ENCODE measurements at regions not wholly inside any gene's neighbourhood (a gene's known extent, or its start where the extent isn't known, plus 50 kb on each side); places are given as distances from the start of the nearest gene placed in this dataset.
A peak's percentile ranks its signal among the peaks of the same experiment; 100 is the strongest.
"Not testable (repeated sequence)": the region's sequence is repeated elsewhere in the genome, so short reads cannot be mapped to it uniquely, and the experiment has no call there.

DNA sequence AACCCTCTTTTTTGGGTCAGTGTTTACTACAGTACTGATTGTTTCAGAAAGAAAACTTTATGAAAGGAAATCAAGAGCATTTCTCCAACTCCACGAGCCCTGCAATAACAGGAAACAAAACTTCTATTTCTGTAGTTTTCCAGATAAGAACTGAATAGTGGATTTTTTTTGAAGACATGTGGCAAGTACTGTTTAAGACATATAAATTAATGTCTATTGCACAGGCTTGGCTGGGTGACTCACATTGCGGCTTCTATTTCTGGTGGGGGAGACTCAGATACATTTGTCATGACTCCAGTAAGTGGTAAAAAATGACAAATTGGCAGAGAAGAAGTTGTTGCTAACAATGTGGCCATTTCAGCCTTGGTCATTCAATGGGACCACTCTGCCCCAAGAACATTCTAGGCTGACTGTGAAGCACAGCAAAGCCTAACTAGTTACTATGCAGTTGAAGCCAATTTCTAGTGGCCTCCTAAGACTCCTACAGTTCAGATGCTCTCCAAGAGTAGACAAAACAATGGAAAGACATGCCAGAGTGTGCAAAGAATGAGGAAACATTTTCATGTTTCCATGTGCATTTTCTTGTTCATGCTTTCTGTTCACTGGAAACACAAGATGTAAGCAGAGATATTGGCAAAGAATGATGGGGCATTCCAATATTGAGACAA is 200.9 kb downstream of the EDN1 start:
- peak; percentile 74 for DNase-seq (ENCODE audit: low read depth)
- H3K4me3 ChIP-seq (ENCODE audit: low read depth, low read length), result no peak overlapping the region

DNA sequence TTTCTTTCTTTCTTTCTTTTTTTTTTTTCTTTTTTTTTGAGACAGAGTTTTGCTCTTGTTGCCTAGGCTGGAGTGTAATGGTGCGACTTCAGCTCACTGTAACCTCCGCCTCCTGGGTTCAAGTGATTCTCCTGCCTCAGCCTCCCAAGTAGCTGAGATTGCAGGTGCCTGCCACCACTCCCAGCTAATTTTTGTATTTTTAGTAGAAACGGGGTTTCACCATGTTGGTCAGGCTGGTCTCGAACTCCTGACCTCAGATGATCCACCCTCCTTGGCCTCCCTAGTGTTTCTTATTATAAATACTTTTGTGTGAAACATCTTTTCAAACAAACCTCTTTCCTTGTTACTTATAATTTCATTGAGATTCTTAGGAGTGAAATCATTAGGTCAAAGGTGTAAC is 202.8 kb downstream of the EDN1 start:
- not testable (repeated sequence) for H3K4me3 ChIP-seq (ENCODE audit: low read depth, low read length); DNase-seq (ENCODE audit: low read depth)

DNA sequence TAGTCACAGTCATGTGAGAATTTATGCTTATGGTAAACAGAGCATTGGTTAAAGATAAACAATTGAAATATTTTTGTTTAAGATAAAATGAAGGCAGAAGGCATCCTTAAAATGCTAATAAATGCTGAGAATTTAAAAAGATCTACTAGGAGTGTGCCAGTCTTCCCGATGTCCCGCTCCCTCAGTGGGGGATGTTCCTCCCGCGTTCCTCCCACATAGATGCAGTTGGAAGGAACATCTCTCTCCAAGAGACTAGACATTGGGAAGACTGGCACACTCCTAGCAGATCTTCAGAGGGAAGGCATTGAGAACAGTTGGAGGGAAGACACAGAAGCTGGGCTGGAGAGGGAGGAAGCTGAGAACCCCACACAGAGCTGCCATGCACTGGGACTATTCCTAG is 203.3 kb downstream of the EDN1 start:
- DNase-seq (ENCODE audit: low read depth), result no peak
- H3K4me3 ChIP-seq (ENCODE audit: low read depth, low read length), result no peak overlapping the region

DNA sequence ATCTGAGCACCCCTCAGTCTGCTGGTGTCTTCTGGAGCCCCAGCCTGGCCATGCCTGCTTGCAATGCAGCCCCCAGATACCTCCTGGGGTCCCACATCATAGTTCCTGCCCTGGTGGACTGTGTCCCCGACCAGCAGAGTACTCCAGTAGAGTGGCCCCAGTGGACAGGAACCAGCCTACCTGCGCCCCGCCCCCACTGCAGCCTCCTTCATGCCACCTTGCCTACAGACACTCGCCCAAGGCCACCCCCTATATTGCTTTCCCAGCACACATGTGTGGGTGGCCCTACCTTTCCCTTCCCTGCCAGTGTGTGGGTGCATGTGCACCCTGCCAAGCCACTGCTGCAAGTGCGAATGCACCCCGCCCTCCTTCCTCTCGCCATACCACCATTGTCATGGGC is 204.0 kb downstream of the EDN1 start:
- no peak for DNase-seq (ENCODE audit: low read depth)
- no peak overlapping the region for H3K4me3 ChIP-seq (ENCODE audit: low read depth, low read length)

DNA sequence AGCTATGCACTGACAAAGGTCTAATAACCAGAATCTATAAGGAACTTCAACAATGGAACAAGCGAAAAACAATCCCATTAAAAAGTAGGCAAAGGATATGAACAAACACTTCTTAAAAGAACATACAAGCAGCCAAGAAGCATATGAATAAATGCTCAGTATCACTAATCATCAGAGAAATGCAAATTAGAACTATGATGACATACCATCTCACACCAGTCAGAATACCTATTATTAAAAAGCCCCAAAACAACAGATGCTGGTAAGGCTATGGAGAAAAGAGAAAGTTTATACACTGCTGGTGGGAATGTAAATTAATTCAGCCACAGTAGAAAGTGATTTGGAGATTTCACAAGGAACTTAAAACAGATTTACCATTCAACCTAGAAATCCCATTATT is 211.8 kb downstream of the EDN1 start:
- no peak overlapping the region for H3K4me3 ChIP-seq (ENCODE audit: low read depth, low read length)
- no peak for DNase-seq (ENCODE audit: low read depth)

DNA sequence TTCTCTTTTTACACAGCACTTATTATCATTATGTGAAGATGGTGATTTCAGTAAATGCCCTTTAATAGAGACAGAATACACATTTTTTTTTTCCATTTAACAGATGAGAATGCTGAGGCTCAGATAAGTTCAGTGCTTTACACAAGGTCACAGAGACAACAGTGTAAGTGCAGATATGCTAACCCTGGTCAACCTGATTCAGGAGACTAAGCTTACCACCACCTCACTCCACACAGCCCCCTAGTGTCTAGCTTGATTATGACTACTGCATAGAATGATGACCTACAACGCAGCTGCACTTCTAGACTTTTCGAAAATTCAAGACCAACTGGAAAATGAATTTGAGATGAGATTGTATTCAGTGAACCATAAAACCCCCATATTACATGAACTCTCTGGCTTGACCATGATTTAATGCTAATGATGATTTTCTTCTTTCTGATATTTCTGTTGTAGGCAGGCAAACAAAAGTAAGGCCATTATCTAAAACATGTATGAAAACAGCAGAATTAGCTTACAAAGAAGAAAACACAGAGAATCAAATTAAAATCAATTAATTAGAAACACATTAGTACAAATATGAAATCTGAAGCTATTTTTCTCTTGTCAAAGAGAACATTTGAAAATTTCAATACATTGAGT is 212.1 kb upstream of the PHACTR1 start:
- no peak overlapping the region for H3K4me3 ChIP-seq (ENCODE audit: low read depth, low read length)
- no peak for DNase-seq (ENCODE audit: low read depth)

DNA sequence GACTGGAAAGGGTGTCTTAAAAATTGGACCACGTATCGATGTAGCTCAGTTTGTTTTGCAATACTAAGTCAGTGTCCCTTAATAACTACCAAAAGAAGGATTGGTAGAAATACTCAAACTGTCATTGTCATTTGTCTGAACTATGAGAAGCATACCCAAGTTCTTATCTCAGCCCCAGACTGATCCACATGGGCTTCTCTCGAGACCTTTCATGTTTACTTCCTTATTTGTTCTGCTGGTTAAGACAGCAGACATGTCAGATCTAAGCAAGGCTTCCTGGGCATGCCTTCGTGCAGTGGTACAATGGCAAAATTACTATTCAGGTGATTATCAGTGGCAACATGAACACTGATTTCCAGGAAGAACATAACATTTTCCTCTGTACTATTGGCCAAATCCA is 211.1 kb upstream of the PHACTR1 start:
- no peak for DNase-seq (ENCODE audit: low read depth)
- H3K4me3 ChIP-seq (ENCODE audit: low read depth, low read length), result no peak overlapping the region

DNA sequence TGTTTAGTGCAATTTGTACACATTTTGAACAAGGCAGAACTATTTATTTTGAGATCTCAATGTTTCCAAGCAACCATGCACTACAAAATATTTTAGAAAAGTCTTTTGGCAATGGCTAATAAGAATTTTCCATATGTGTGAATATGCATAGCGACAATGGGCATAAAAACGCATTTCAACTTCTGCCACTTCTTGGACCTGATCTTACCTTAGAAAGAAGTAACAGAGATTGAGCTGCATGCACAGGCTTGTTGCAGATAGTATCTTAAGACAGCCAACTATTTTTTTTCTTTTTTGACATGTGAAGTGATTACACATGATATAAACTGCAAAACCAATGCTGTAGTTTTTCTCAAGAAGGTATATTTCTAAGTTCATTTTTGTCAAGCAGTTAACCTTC is 210.4 kb upstream of the PHACTR1 start:
- DNase-seq (ENCODE audit: low read depth), result no peak

DNA sequence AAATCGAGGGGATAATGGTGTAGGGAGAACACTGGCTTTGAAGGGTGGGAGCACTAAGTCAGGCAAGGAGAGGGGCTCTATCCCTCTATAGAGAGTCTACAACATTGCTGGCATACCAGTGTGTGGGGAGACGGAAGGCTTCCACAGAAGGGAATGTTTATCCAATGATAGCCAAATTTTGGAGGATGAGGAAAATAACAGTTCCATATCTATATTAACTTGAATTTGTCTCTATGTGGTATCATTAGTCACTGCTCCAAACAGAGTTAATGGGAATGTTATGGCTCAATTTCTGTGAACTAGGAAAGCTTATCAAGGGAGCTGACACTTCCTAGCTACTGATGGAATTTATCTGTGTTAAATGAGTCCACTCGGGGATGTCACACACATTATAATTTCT is 208.9 kb upstream of the PHACTR1 start:
- no peak overlapping the region for H3K4me3 ChIP-seq (ENCODE audit: low read depth, low read length)
- DNase-seq (ENCODE audit: low read depth), result no peak

More for the DNA sequence above, 210.4 kb upstream of the PHACTR1 start:
- no peak overlapping the region for H3K4me3 ChIP-seq (ENCODE audit: low read depth, low read length)

DNA sequence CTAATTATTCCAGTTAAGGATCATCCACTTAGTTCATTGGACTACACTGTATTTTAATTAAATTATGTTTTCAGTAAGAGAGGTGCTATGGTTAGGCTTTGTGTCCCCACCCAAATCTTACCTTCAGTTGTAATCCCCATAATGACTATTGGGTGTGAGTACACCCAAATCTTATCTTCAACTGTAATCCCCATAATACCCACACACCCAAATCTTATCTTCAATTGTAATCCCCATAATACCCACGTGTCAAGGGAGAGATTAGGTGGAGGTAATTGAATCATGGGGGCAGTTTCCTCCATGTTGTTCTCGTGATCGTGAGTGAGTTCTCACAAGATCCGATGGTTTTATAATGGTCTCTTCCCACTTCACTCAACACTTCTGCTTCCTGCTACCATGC is 208.0 kb upstream of the PHACTR1 start:
- H3K4me3 ChIP-seq (ENCODE audit: low read depth, low read length), result no peak overlapping the region
- no peak for DNase-seq (ENCODE audit: low read depth)

DNA sequence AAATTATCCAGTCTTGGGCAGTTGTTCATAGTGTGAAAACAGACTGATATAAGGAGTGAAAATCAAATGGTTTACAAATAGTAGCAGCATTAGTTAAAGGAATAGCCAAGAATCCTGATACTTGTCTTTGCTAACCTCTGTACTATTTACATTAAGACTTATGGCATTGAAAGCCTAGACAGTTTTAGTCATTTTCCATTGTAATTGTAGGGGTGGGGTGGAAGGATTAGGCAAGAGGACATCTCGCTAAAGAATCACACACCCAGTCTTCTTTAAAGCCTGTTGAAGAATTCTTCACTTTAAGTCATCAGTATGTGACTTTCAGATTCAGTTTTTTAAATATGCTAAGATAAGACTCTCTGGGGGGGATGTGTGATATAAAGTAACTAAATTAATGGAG is 207.5 kb upstream of the PHACTR1 start:
- no peak for DNase-seq (ENCODE audit: low read depth)
- no peak overlapping the region for H3K4me3 ChIP-seq (ENCODE audit: low read depth, low read length)

DNA sequence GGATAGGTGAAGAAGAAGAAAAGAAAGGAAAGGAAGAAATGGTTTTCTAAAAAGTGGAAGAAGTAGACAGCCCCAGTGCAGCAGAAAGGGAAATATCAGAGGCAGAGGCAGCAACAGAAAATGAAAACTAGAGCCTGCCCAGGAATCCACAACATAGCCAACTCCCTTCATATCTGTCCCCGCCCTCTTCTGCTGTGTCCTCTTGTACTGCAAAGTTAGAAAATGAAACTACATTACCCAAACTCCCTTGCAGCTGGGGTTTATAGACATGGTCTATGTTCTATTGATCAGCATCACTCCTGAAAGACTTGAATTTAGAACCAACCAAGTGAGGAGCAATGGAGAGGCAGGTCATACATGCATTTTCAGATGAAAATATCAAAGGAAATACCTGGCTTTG is 200.5 kb upstream of the PHACTR1 start:
- no peak for DNase-seq (ENCODE audit: low read depth)
- H3K4me3 ChIP-seq (ENCODE audit: low read depth, low read length), result no peak overlapping the region

DNA sequence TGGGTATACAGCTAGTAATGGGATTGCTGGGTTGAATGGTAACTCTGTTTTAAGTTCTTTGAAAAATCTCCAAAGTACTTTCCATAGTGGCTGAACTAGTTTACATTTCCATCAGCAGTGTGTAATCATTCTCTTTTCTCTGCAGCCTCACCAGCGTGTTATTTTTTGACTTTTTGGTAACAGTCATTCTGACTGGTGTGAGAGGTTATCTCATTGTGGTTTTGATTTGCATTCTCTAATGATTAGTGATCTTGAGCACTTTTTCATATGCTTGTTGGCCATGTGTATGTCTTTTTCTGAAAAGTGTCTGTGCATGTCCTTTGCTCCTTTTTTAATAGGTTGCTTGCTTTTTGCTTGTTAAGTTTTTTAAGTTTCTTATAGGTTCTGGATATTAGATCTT is 194.2 kb upstream of the PHACTR1 start:
- DNase-seq (ENCODE audit: low read depth), result no peak
- H3K4me3 ChIP-seq (ENCODE audit: low read depth, low read length), result no peak overlapping the region

DNA sequence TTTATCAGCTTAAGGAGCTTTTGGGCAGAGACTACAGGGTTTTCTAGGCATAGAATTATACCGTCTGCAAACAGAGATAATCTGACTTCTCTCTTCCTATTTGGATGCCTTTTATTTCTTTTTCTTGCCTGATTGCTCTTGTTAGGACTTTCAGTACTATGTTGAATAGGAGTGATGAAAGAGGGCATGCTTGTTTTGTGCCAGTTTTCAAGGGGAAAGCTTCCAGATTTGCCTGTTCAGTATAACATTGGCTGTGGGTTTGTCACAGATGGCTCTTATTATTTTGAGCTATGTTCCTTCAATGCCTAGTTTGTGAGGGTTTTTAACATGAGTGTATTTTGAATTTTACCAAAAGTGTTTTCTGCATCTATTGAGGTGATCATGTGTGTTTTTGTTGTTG is 192.8 kb upstream of the PHACTR1 start:
- DNase-seq (ENCODE audit: low read depth), result no peak
- H3K4me3 ChIP-seq (ENCODE audit: low read depth, low read length), result no peak overlapping the region

DNA sequence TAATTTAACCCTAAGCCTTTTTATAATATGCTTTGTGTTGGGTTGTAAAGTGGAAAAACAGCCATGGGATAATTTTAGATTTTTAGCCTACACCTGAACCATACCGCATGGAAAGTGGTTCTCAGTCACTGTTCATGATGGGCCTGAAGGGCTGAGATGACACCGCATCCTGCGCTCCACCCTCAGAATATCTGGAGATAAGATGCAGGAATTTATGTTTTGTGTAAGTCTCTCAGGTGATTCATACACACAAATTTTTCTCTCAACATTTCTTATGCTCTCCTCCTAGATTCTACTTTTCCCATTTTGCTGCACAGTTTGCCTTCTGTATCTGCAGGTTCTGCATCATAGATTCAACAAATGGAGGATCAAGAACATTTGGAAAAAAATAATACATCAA is 191.3 kb upstream of the PHACTR1 start:
- H3K4me3 ChIP-seq (ENCODE audit: low read depth, low read length), result no peak overlapping the region
- no peak for DNase-seq (ENCODE audit: low read depth)

DNA sequence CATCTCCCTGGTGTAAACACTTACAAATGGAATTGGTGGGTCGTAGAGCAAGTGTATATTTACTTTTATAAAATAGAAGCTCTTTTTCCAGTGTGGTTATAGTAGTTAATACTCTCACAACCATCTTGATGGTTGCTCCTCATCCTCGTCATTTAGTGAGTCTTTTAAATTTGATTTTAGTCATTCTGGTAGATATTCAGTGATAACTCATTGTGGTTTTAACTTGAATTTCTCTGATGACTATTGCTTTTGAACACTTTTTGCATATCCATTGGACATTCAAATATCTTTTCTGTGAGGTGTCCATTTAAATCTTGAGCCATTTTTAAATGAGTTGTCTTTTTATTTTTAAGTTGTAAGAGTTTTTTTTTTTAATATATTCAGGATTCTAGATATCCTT is 189.2 kb upstream of the PHACTR1 start:
- H3K4me3 ChIP-seq (ENCODE audit: low read depth, low read length), result no peak overlapping the region
- no peak for DNase-seq (ENCODE audit: low read depth)

DNA sequence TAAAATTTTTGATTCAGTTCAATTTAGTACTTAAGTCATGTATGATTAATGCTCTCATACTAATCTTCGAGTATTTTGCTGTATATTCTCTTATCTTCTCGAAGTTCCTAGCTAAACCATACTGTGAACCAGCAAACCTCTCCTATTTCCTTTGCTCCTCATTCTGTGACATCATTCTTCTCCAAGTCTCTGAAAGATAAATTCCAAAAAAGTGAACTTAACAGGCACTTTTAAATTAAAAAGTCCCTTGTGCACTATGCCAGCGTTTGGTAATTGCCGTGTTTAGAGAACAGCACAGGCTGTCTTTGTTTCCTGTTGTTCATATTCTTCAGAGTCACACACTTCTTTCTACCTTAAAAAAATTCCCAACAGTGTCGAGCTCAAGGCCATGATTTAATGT is 188.4 kb upstream of the PHACTR1 start:
- H3K4me3 ChIP-seq (ENCODE audit: low read depth, low read length), result no peak overlapping the region
- DNase-seq (ENCODE audit: low read depth), result no peak

DNA sequence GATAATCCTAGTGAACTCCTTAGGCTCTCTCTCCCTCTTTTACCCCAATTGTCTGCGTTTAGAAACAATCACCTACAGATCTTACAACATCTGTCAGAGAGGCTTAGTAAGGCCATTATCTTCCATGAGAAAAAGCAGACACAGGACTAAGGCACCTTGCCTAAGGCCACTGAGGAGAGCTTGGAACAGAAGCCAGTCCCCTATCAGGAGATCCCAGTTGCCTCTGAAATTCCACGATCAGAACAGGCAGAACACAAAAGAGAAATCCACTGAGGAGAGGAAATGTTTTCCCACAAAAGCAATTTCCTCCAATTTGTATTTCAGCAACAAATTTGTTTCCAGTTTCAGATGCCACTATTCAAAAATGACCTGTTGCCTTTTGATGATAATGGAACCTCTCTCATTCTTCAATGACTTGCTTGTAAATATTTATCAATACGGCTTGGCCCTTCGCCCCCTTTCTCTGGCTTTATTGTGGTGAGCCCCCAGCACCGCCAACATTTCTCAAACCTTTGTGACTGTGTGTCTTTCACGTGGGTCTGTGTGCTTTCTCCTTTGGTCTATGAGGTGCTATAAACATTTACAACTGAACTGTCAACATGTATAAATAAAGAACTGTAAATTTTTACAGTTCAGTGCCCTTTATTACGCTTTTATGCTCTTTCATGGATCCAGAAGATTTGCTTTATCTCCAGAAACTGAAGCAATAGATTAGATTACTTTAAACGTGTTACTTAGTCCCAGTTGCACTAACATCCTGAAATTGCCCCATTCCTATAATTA is 187.8 kb upstream of the PHACTR1 start:
- no peak for DNase-seq (ENCODE audit: low read depth)
- H3K4me3 ChIP-seq (ENCODE audit: low read depth, low read length), result no peak overlapping the region

DNA sequence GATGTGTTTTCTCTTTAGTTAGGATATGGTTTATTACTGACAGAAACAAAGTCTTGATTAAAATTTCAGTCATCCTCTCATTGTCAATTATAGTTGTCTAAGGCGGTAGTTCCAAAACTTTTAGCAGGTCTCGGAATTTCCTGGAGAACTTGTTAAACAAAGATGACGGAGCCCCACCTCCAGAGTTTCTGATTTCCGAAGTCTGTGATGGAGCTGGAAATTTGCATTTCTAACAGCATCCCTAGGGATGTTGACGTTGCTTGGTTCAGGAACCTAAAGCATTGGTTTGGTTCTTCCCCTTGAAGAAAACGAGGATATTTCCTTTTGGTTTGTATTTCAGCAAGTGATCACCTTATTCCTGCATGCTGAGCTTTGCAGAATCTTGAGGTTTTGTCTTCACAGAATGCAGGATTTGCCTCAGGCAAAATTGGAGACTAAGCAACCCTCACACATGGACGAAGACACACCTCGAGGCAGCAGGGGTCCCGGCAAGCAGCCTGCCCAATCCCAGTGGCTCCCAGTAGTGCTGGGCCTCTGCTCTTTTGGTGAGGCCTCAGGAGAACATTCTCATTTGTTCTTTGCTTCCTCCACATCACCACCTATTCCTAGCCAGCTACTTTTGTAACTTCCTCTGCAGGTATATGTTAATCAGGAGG is 187.1 kb upstream of the PHACTR1 start:
- DNase-seq (ENCODE audit: low read depth), result no peak
- H3K4me3 ChIP-seq (ENCODE audit: low read depth, low read length), result no peak overlapping the region

DNA sequence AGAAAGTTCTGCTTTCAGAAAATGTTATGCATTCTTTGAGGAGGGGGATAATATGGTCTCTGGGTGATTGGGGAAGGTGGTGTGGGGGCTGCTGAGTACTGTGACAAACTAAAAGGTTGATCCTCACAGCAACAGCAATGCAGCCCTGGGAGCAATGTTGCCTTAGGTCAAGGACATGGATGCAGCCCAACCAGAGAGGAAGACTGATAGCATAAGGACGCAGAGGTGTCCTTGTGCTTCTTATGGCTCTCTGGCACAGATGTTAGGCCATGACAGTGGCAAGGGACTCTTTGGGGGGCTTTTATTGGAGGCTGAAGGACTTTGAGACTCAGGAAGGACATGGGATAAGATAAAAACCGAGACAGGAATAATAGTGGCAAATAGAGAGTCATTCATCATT is 186.2 kb upstream of the PHACTR1 start:
- no peak overlapping the region for H3K4me3 ChIP-seq (ENCODE audit: low read depth, low read length)
- DNase-seq (ENCODE audit: low read depth), result no peak
